Kidney (tissue), 13 donors: ENCODE measurements at regions not wholly inside any gene's neighbourhood (a gene's known extent, or its start where the extent isn't known, plus 50 kb on each side); places are given as distances from the start of the nearest gene placed in this dataset.
A peak's percentile ranks its signal among the peaks of the same experiment; 100 is the strongest.

Source experiments
- DNase-seq, 5 donors: peaks; one replicate each; pipeline ENCODE4 v3.0.0-alpha.2; 2013 to 2020
- FAIRE-seq: peaks from 2 replicates; lab custom pipeline; 2012; peaks lifted over from hg19 to GRCh38; lab: Jason Lieb, UNC
- H3K27ac ChIP-seq, 2 donors: one replicate each; pipeline ENCODE4 v1.7.0; 2013; ENCODE audit warnings: low read depth in 2 of 2, low read length in 2 of 2, inconsistent platforms in 1 of 2
- H3K27me3 ChIP-seq: one replicate; pipeline ENCODE4 v1.7.1; 2013; ENCODE audit warnings: low read length, inconsistent platforms; ENCODE audit not compliant: control insufficient read depth, insufficient read depth
- H3K36me3 ChIP-seq, 3 donors: one replicate each; pipeline versions ENCODE4 v1.7.0 to v1.7.1; 2013; ENCODE audit warnings: low read length in 3 of 3, control low read depth in 1 of 3, inconsistent platforms in 1 of 3; ENCODE audit not compliant: insufficient read depth in 3 of 3, control insufficient read depth in 2 of 3
- H3K4me1 ChIP-seq, 3 donors: one replicate each; pipeline versions ENCODE4 v1.7.0 to v1.7.1; 2013; ENCODE audit warnings: low read length in 3 of 3, inconsistent platforms in 1 of 3, low read depth in 1 of 3; ENCODE audit not compliant: control insufficient read depth in 2 of 3, insufficient read depth in 2 of 3
- H3K4me3 ChIP-seq, 3 donors: one replicate each; pipeline versions ENCODE4 v1.7.0 to v1.8.1; 2013; ENCODE audit warnings: low read length in 3 of 3, control low read depth in 1 of 3, inconsistent platforms in 1 of 3
- H3K9ac ChIP-seq, 3 donors: one replicate each; pipeline versions ENCODE4 v1.7.0 to v1.7.1; 2013; ENCODE audit warnings: low read length in 3 of 3, control low read depth in 1 of 3, inconsistent platforms in 1 of 3
- H3K9me3 ChIP-seq, 3 donors: one replicate each; pipeline versions ENCODE4 v1.7.0 to v1.7.1; 2013; ENCODE audit warnings: low read length in 3 of 3, control low read depth in 1 of 3, inconsistent platforms in 1 of 3; ENCODE audit not compliant: control insufficient read depth in 2 of 3, insufficient read depth in 1 of 3
- CTCF ChIP-seq: IDR thresholded peaks from 3 replicates; pipeline ENCODE4 v1.5.1; 2012; ENCODE audit warnings: mild to moderate bottlenecking, moderate library complexity, borderline replicate concordance; ENCODE audit not compliant: insufficient read depth; ENCODE audit errors: extremely low read depth
- intact Hi-C: fragments of 100-400 bp; cut with DNase I; formaldehyde crosslinking; loops from one replicate; pipeline ENCODE4 v1.11.1; 2022
- donor health status: control.
- donor health status: control.
- donor health status: control.
- donor health status: control.
- donor health status: control.
- donor health status: DM: yes; HTN: yes; CAD: no.
- donor health status: Normal renal cell carcinoma (clear cell type).

GRCh38 chr11:131052367-131052766, 136.1 kb upstream of the SNX19 start:
- intact Hi-C loops, result no loop called here
- FAIRE-seq (no peak), DNase-seq (no peak)
- H3K27ac ChIP-seq, result no peak overlapping the region
- no peak overlapping the region for H3K9ac ChIP-seq
- peaks cover 0 to 4% (median 0%) of the 10 kb centered on the region in 3 donors for H3K9me3 ChIP-seq
- no peaks in the 10 kb centered on the region for H3K4me1 ChIP-seq
- no peak overlapping the region for H3K4me3 ChIP-seq
- no peaks in the 10 kb centered on the region for H3K27me3 ChIP-seq
- no peaks in the 10 kb centered on the region for H3K36me3 ChIP-seq
- no peak for TF ChIP-seq CTCF

DNA sequence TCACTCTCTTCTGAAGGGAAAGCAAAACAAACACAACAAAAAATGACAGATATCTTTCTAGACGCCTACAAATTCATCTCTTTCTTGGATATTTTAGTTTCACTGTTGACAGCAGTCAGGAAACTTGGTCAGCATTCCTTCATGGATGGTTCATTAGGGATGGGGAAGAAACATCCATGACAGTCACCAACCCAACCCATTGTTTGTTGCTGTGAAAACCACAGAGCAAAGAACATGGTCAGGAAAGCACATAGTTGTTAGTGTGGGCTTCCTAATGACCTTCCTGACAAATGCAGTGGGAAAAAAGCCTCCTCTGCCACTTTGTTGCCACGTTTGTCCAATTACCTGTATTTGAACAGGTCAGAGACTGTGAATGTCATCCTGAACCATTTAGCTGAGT, 139.8 kb upstream of the SNX19 start:
- no peak overlapping the region for H3K9ac ChIP-seq
- H3K9me3 ChIP-seq, result no peaks in the 10 kb centered on the region
- no peaks in the 10 kb centered on the region for H3K36me3 ChIP-seq
- FAIRE-seq (no peak), DNase-seq (no peak)
- no peak overlapping the region for H3K4me3 ChIP-seq
- H3K4me1 ChIP-seq, result no peaks in the 10 kb centered on the region
- TF ChIP-seq CTCF, result no peak
- H3K27ac ChIP-seq, result no peak overlapping the region
- intact Hi-C loops, result no loop called here
- H3K27me3 ChIP-seq, result no peaks in the 10 kb centered on the region

DNA sequence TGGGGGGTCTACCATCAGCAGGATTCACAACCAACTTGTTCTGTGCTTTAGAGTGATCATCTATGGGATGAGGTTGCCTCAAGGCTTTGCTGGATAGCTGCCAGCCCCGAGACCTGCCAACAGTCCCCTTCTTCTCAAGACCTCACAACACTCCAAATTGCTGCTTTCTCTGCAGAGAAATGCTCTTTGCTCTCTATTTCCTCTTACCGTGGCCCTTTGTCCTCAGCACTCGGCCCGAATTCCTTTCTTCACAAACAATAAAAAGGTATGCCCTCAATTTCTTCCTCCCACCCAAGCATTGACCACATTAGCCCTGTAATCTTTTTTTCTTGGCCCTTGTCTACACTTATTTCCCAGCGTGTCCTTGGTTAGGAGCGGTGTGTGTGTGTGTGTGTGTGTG, 147.4 kb upstream of the SNX19 start:
- no peak for TF ChIP-seq CTCF
- Histone ChIP-seq H3K4me3 (no peak overlapping the region), H3K9me3 (no peaks in the 10 kb centered on the region), H3K4me1 (no peaks in the 10 kb centered on the region), H3K9ac (no peak overlapping the region), H3K36me3 (no peaks in the 10 kb centered on the region), H3K27ac (no peak overlapping the region), H3K27me3 (no peaks in the 10 kb centered on the region)
- intact Hi-C loops, result loop anchor here (10.0 kb wide), 1 partner anchor 451 kb away; no protein-coding TSS in a partner anchor
- DNase-seq (no peak), FAIRE-seq (no peak)

DNA sequence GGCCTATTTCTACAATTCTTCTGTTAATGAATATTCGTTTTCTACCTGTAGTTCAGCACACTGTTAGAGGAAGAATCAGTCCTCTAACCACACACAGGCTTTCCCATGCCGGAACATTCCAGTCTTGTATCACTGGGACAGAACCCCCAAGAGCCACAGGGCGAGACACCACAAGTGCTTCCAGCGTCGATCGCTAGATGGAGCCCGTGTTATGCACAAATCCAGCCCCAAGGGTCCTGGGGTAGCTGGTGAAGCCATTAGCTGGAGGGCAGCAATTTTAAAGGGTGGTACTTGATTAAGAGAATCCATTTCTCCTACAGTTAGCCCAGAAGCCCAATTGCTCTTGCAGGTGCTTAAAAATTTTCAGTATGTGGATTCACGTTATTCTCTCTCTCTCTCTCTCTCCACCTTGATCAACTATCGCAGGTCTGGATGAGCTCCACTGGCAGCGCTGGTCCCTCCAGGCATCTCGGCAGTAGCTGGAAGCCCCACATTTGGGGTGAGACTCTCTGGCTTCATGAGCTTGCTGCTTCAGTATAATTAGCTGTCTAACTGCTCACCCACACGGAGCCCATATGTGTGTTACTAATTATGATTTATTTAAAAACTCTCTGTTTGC, 148.2 kb upstream of the SNX19 start:
- H3K4me3 ChIP-seq, result no peak overlapping the region
- no peak overlapping the region for H3K9ac ChIP-seq
- DNase-seq (peak; percentile 71 to 83 (median 77)), FAIRE-seq (no peak)
- intact Hi-C loops, result loop anchor here (10.0 kb wide), 1 partner anchor 450 kb away; no protein-coding TSS in a partner anchor
- H3K27me3 ChIP-seq, result no peaks in the 10 kb centered on the region
- no peaks in the 10 kb centered on the region for H3K9me3 ChIP-seq
- H3K4me1 ChIP-seq, result no peaks in the 10 kb centered on the region
- no peaks in the 10 kb centered on the region for H3K36me3 ChIP-seq
- peak; percentile 73 for TF ChIP-seq CTCF
- no peak overlapping the region for H3K27ac ChIP-seq
